ENCODE measurements at regions not wholly inside any gene's neighbourhood (a gene's known extent, or its start where the extent isn't known, plus 50 kb on each side); places are given as distances from the start of the nearest gene placed in this dataset.

- DNase-seq = peak; percentile 61
These were observed 297.7 kb upstream of the CD180 start for GRCh38 chr5:67494186-67494855.

GRCh38 chr5:67493676-67494075 is 297.1 kb upstream of the CD180 start:
- DNase-seq = peak; percentile 44

- DNase-seq = no peak
These were observed 294.1 kb upstream of the CD180 start for GRCh38 chr5:67490543-67491321.

GRCh38 chr5:67488885-67489284 is 292.3 kb upstream of the CD180 start:
- DNase-seq = no peak

- no peak for DNase-seq
These were observed 291.3 kb upstream of the CD180 start for GRCh38 chr5:67487862-67488261.

- no peak for DNase-seq
These were observed 286.9 kb upstream of the CD180 start for GRCh38 chr5:67483453-67484030.

- no peak for DNase-seq
These were observed 284.8 kb upstream of the CD180 start for GRCh38 chr5:67481362-67481761.

- no peak for DNase-seq
These were observed 281.7 kb upstream of the CD180 start for GRCh38 chr5:67478337-67478736.

- DNase-seq = no peak
These were observed 280.4 kb upstream of the CD180 start for GRCh38 chr5:67476995-67477394.

- DNase-seq = no peak
These were observed 279.9 kb upstream of the CD180 start for GRCh38 chr5:67476531-67476930.

GRCh38 chr5:67475489-67475888 is 278.9 kb upstream of the CD180 start:
- DNase-seq = no peak

GRCh38 chr5:67474597-67475238 is 278.1 kb upstream of the CD180 start:
- no peak for DNase-seq

- no peak for DNase-seq
These were observed 270.5 kb upstream of the CD180 start for GRCh38 chr5:67467110-67467509.

- DNase-seq = no peak
These were observed 269.1 kb upstream of the CD180 start for GRCh38 chr5:67465537-67466207.

GRCh38 chr5:67462147-67462546 is 265.5 kb upstream of the CD180 start:
- no peak for DNase-seq

- no peak for DNase-seq
These were observed 262.7 kb upstream of the CD180 start for GRCh38 chr5:67459253-67459652.

- no peak for DNase-seq
These were observed 259.4 kb upstream of the CD180 start for GRCh38 chr5:67455970-67456369.

- DNase-seq = no peak
These were observed 258.5 kb upstream of the CD180 start for GRCh38 chr5:67454957-67455561.

GRCh38 chr5:67453111-67453905 is 256.7 kb upstream of the CD180 start:
- no peak for DNase-seq

GRCh38 chr5:67451640-67452279 is 255.2 kb upstream of the CD180 start:
- no peak for DNase-seq

- no peak for DNase-seq
These were observed 251.1 kb upstream of the CD180 start for GRCh38 chr5:67447732-67448131.
